Fibroblast of the aortic adventitia (primary cell): ENCODE measurements at regions not wholly inside any gene's neighbourhood (a gene's known extent, or its start where the extent isn't known, plus 50 kb on each side); places are given as distances from the start of the nearest gene placed in this dataset.

ENCODE experiments used
- DNase-seq: peaks from one replicate; pipeline ENCODE4 v3.0.0-alpha.2; 2010; ENCODE audit warnings: low read depth
- H3K4me3 ChIP-seq: 2 replicates; pipeline ENCODE4 v1.5.1; 2011; ENCODE audit warnings: low read depth, mild to moderate bottlenecking, control low read depth, low read length, moderate library complexity
- CTCF ChIP-seq: IDR thresholded peaks from 2 replicates; pipeline ENCODE4 v1.5.1; 2011; ENCODE audit warnings: mild to moderate bottlenecking, low read length, control low read depth, inconsistent platforms; ENCODE audit not compliant: insufficient read depth

- no peak for DNase-seq
- TF ChIP-seq CTCF, result no peak
- no peak overlapping the region for H3K4me3 ChIP-seq
These were observed 191.6 kb upstream of the TTC29 start for GRCh38 chr4:147137280-147137679.

- TF ChIP-seq CTCF, result no peak
- DNase-seq, result peak; percentile 11
- no peak overlapping the region for H3K4me3 ChIP-seq
These were observed 192.5 kb upstream of the TTC29 start for GRCh38 chr4:147138171-147138570.

- no peak for TF ChIP-seq CTCF
- no peak for DNase-seq
- H3K4me3 ChIP-seq, result no peak overlapping the region
These were observed 194.0 kb upstream of the TTC29 start for GRCh38 chr4:147139455-147140198.

GRCh38 chr4:147151763-147152162 is 206.1 kb upstream of the TTC29 start:
- no peak for DNase-seq
- H3K4me3 ChIP-seq, result no peak overlapping the region
- TF ChIP-seq CTCF, result no peak

GRCh38 chr4:147157860-147158701 is 212.4 kb upstream of the TTC29 start:
- peak; percentile 30 for DNase-seq
- peak overlapping the region; percentile 66 for H3K4me3 ChIP-seq
- TF ChIP-seq CTCF, result no peak

- peak; percentile 91 for TF ChIP-seq CTCF
- peak; percentile 77 for DNase-seq
- no peak overlapping the region for H3K4me3 ChIP-seq
These were observed 215.3 kb upstream of the TTC29 start for GRCh38 chr4:147160908-147161513.
